Jurkat, Clone E6-1 (cell line): ENCODE measurements at regions not wholly inside any gene's neighbourhood (a gene's known extent, or its start where the extent isn't known, plus 50 kb on each side); places are given as distances from the start of the nearest gene placed in this dataset.

Experiments used
- DNase-seq: peaks from one replicate; pipeline ENCODE4 v3.0.0-alpha.2; 2011; ENCODE audit warnings: low read depth, low spot score
- H3K4me3 ChIP-seq: 2 replicates; pipeline ENCODE4 v1.5.1; 2011; ENCODE audit warnings: mild to moderate bottlenecking, low read length, control low read depth, moderate library complexity

DNA sequence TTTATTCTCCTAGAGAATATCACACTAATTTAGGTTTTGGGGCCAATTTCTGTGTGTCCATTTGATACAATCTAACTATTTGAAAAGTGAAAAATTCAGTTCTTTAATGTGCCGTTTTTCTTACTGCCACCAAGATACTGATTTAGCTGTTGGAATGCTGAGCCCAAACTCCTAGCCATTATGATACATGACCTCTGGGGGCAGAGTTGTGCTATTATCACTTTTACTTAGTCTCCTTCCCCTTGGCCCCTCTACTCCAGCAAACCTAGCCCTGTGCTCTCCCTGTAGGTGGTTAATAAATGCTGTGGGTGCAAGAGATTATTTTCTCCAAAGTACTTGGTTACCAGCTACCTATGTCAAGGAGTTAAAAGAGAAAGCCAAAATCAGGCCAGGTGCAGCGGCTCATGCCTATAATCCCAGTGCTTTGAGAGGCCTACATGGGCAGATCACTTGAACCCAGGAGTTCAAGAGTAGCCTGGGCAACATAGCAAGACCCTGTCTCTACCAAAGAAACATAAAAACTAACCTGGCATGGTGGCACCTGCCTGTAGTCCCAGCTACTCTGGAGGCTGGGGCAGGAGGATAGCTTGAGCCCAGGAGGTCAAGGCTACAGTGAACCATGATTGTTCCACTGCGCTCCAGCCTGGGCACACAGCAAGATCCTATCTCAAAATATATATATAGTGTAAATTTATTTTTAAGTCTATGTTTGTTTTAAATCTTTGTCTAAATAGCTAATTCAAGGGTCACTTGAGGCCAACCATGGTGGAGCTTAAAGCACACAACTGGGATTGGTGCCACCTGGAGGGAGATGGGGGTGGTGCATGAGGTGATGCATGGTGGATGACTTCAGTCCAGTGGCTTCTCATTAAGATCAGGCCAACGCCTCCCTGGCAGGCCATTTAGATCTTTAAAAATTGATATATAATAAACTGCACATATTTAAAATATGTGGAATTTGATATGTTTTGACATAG, 193.2 kb upstream of the PLET1 start:
- peak; percentile 28 for DNase-seq
- no peak overlapping the region for H3K4me3 ChIP-seq

DNA sequence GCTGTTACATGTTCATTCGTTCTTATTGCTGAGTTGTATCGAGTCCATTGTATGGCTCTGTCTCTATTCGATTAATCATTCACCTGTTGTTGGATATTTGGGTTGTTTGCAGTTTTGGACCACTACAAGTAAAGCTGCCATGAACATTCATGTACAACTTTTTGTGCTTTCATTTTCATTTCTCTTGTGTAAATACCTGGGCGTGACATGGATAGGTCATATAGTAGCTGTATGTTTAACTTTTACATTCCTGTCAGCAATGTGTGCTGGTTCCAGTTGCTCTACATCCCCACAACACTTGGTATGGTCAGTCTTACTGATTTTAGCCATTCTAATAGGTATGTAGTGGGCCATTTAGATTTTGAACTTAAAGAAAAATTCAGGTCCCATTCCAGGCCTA, 194.2 kb upstream of the PLET1 start:
- no peak for DNase-seq
- H3K4me3 ChIP-seq, result no peak overlapping the region

- DNase-seq, result no peak
- no peak overlapping the region for H3K4me3 ChIP-seq
Observed at GRCh38 chr11:112455791-112456190, 195.1 kb upstream of the PLET1 start.

GRCh38 chr11:112457532-112457931, 196.9 kb upstream of the PLET1 start:
- H3K4me3 ChIP-seq, result no peak overlapping the region
- DNase-seq, result no peak

- DNase-seq, result no peak
- H3K4me3 ChIP-seq, result no peak overlapping the region
Observed at GRCh38 chr11:112459001-112459400, 198.3 kb upstream of the PLET1 start.

GRCh38 chr11:112460141-112460540, 199.5 kb upstream of the PLET1 start:
- no peak overlapping the region for H3K4me3 ChIP-seq
- DNase-seq, result no peak

DNA sequence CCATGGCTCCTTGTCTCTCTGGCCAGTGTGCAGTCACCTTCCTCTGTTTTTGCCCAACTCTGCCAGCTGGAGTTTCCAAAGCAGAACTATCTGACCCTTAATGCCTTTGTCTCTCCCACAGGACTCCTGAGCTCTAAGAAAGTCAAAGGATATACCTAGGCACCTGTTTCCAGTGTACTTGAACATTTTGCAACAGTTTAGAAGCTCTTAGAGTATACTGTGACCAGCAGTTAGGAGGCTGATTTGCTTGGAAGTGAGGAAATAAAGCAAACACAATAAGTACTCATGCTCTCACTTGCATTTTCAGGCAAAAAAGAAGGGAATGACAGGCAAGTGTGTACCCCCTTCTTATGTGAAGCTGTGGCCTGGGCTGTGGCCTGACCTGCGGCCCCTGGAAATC, 204.3 kb upstream of the PLET1 start:
- H3K4me3 ChIP-seq, result no peak overlapping the region
- DNase-seq, result no peak

GRCh38 chr11:112465433-112466024, 204.9 kb upstream of the PLET1 start:
- H3K4me3 ChIP-seq, result no peak overlapping the region
- DNase-seq, result no peak

GRCh38 chr11:112467721-112468120, 207.1 kb upstream of the PLET1 start:
- no peak for DNase-seq
- H3K4me3 ChIP-seq, result no peak overlapping the region

GRCh38 chr11:112469376-112469775, 208.7 kb upstream of the PLET1 start:
- H3K4me3 ChIP-seq, result no peak overlapping the region
- no peak for DNase-seq

GRCh38 chr11:112470355-112470754, 209.7 kb upstream of the PLET1 start:
- H3K4me3 ChIP-seq, result no peak overlapping the region

DNA sequence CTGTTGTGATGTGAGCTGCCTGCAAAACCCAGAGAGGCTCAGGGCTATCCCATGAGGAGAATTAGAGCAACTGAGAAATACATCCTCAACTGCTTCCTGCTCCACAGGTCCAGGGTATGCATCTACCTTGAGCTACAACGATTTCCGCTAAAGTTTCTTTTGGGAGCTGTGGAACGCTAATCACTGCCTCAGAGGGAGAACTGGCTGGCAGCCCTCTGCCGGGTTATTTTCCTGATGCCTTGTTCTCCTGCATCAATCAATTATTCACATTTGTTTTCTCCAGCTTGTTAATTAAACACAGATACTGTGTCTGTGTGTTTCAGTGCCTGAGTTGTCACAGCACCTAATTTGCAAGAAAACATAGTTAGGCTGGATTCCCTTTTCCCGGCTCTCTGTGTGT, 211.1 kb upstream of the PLET1 start:
- no peak overlapping the region for H3K4me3 ChIP-seq
- no peak for DNase-seq

More at GRCh38 chr11:112470355-112470754, 209.7 kb upstream of the PLET1 start:
- no peak for DNase-seq

DNA sequence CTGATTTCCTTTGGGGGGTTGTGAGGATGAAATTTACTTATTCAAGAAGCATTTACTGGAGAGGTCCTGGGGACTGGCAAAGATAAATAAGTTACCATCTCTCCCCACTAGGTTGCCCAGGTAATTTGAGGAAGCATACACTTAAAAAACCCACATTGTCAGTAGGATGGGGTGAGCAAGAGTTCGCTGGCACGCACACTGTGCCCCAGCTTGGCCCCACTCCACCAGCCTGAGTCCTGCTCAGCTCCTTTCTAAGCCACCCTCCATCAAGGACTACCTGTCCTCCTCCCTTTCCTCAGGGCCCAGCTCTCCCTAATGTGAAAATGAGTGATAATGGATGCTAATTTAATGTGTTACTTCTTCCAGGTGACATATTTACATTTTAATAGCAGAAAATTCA, 216.5 kb upstream of the PLET1 start:
- no peak overlapping the region for H3K4me3 ChIP-seq

GRCh38 chr11:112477581-112478317, 217.1 kb upstream of the PLET1 start:
- no peak overlapping the region for H3K4me3 ChIP-seq
- DNase-seq, result no peak

More for the DNA sequence above, 216.5 kb upstream of the PLET1 start:
- no peak for DNase-seq

DNA sequence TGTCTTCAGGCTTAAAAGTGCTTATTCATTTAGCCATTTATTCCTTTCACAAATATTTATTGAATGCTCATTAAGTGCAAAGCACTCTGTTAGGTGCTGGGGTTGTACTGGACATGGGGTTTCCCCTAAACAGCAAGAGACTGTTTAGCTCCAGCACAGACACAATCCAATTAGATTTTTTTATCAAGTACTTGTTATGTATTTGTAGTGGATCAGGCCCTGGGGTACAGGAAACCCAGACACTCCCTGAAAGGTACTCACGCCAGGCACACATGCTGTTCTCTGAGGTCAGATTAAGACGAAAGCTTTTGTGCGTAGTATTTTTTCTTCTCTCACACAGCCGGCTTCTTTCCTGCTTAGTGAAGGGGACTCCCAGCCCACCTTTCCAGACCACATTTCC, 218.1 kb upstream of the PLET1 start:
- no peak overlapping the region for H3K4me3 ChIP-seq
- no peak for DNase-seq

DNA sequence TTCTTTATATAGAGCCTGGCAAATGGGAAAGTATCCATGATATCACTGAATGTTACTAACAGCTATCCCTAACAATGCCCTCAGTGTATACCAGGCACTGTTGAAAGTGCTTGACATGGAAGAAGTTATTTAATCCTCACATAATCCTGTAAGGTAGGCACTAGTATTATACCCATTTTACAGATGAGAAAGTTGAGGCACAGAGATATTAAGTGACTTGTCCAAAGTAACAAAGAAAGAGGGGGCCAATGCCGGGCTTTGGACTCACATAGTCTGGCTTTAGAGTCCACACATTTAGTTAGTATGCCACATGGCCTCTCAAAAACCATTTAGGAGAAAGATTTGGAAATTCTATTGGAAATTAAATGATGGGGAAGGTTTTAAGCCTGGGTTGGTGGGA, 220.8 kb upstream of the PLET1 start:
- no peak overlapping the region for H3K4me3 ChIP-seq
- no peak for DNase-seq

DNA sequence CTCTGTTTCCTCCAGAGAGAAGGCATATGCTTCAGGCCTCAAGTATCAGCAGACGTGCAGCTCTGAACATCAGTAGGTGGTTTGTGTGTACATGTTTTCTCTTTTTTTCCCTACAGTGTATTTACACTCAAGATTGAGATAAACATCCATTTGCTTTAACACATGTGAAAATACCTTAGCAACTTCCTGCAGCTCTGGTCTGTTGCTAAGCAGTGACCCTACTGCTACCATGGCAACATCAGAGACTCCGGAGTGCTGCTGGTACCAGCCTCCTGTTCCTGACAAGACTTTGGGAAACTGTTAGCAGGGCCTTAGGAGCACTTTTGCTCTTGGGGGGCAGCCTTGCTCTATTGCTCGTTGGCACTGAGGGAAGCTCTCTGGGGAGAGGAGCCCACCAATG, 221.2 kb upstream of the PLET1 start:
- no peak overlapping the region for H3K4me3 ChIP-seq
- no peak for DNase-seq

DNA sequence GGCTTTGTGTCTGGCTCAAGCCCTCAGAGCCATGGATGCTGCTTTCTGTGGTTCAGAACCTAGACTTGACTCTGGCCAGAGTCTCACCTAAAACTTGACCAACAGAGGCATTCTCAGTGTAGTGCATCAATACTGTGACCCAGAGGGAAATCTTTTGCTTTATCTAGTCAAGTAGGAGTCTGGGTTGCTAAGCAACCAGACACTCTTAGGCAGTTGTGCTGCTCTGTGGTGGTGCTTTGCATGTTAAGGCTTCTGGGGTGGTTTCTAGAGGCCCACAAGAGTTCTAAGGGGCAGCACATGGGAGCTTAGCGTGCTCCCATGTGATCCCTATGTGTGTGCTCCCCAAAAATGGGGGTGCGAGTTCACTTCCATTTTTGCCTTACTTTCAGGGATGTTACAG, 224.6 kb upstream of the PLET1 start:
- H3K4me3 ChIP-seq, result no peak overlapping the region
- peak; percentile 15 for DNase-seq

- no peak for DNase-seq
- H3K4me3 ChIP-seq, result no peak overlapping the region
Observed at GRCh38 chr11:112497826-112498225, 237.2 kb upstream of the PLET1 start.

DNA sequence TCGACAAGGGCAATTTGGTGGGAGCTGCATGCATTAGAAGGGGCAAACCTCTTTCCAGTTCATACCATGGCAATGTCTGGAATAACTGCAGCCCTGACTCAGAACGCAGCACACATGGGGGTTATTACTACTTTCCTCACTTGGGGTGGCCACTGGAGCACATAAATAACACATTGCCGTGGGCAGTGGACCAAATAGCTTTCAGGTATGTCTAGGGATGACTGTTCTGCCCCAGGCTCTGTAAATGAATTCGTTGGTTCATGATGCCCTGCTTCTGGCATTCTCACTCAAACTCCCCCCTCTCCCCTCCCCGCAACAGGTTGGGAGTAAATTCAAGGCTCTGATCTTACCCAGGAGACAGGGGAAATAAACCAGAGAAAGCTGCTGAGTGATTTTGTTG, 238.0 kb upstream of the PLET1 start:
- no peak overlapping the region for H3K4me3 ChIP-seq
- DNase-seq, result no peak
